ENCODE measurements at regions not wholly inside any gene's neighbourhood (a gene's known extent, or its start where the extent isn't known, plus 50 kb on each side); places are given as distances from the start of the nearest gene placed in this dataset.
"Not testable (repeated sequence)": the region's sequence is repeated elsewhere in the genome, so short reads cannot be mapped to it uniquely, and the experiment has no call there.

- no peak for DNase-seq
Observed at GRCh38 chr9:15032860-15033259, 122.6 kb upstream of the FREM1 start.

- DNase-seq, result no peak
Observed at GRCh38 chr9:15021146-15021545, 110.9 kb upstream of the FREM1 start.

DNA sequence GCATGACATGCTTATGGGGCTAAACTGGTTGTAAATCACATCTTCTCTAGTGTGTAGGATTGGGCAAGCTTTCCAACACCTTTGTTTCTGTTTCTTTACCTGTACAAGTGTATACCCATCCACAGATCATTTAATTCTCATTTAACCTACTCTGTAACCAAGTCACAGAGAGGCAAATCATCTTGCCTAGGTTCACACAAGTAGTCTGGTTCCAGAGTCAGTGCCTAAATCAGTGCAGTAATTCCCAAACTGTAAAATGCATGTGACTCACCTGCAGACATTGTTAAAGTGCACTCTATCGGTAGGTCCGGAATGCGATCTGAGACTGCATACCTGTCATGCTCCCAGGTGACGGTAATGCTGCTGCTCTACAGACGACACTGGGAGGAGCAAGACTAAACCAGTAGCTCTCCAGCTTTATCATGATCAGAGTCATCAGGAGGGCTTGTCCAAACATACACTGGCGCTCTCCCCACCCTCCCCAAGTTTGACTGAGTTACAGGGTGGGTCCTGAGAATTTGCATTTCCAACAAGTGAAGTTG lies 107.9 kb upstream of the FREM1 start:
- DNase-seq, result no peak

GRCh38 chr9:15010581-15010980 lies 100.4 kb upstream of the FREM1 start:
- no peak for DNase-seq

GRCh38 chr9:15007698-15008097 lies 97.5 kb upstream of the FREM1 start:
- DNase-seq, result no peak

DNA sequence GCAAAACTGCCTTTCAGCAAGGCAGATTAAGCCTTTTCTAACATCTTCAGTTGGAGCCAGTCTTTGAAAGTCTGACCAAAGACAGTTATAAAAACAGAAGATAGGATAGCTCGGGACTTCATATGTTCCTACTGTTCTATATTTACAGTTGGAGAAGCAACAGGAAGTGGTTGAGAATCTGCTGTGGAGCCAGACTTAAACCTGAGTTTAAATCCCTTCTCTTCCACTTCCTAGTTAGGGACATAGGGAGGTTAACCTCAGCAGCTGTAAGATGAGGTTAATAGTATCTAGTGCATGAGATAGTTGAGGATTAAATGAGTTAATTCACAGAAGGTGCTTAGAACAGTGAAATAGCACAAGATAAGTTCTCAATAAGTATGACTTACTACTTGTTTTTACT lies 84.5 kb upstream of the FREM1 start:
- DNase-seq, result no peak

GRCh38 chr9:14993901-14994554 lies 83.8 kb upstream of the FREM1 start:
- no peak for DNase-seq

- peak; percentile 99 for DNase-seq
Observed at GRCh38 chr9:14993061-14993800, 83.0 kb upstream of the FREM1 start.

GRCh38 chr9:14992516-14992915 lies 82.3 kb upstream of the FREM1 start:
- DNase-seq, result no peak

- DNase-seq, result no peak
Observed at GRCh38 chr9:14992081-14992480, 81.9 kb upstream of the FREM1 start.

GRCh38 chr9:14990647-14991046 lies 80.4 kb upstream of the FREM1 start:
- not testable (repeated sequence) for DNase-seq

DNA sequence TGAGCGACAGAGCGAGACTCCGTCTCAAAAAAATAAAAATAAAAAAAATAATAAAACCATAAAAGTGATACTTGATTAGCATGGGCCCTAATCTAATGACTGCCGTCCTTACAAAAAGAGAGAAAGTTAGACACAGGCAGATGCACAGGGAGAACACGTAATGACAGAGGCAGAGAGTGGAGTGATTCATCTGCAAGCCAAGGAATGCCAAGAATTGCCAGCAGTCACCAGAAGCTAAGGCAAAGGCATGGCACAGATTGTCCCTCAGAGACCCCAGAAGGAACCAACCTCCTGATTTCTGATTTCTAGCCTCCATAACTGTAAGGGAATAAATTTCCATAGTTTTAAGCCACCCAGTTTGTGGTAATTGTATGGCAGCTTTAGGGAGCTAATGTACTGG lies 79.6 kb upstream of the FREM1 start:
- no peak for DNase-seq

- not testable (repeated sequence) for DNase-seq
Observed at GRCh38 chr9:14989336-14989735, 79.1 kb upstream of the FREM1 start.

- no peak for DNase-seq
Observed at GRCh38 chr9:14987858-14988257, 77.6 kb upstream of the FREM1 start.

DNA sequence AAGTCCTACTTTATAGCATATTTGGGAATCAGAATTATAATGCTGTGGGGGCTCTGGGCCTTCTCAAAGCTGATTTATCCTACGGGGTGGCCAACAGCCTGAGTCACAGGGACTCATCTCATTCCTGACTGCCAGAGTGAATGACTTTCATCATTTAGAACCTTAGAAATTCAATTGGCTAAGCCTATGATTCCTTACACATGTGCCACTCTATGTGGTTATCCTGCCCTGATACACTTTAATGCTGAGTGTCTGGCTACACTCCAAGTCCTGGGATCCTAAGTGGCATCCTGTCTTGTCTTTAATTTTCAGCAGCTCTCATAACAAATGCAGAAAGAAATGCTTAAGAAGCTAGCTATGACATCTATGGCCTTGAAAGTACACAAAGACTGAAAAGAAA lies 75.2 kb upstream of the FREM1 start:
- DNase-seq, result no peak

DNA sequence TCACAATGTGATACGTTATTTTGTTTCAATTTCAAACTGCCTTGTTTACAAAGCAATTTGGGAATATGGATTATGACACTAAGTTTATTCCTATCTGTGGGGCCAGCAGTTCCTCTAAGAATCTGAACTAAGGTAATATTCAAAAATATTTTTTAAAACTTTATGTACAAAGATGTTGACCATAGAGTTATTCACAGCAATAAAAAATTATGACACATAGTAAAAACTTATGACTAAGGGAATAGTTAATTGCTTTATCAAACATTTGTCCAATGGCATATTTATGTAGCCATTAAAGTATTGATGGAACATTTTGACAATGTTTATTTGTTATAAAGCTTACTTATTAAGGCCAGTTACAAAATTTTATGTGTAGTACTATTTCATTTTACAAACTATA lies 73.4 kb upstream of the FREM1 start:
- DNase-seq, result no peak

DNA sequence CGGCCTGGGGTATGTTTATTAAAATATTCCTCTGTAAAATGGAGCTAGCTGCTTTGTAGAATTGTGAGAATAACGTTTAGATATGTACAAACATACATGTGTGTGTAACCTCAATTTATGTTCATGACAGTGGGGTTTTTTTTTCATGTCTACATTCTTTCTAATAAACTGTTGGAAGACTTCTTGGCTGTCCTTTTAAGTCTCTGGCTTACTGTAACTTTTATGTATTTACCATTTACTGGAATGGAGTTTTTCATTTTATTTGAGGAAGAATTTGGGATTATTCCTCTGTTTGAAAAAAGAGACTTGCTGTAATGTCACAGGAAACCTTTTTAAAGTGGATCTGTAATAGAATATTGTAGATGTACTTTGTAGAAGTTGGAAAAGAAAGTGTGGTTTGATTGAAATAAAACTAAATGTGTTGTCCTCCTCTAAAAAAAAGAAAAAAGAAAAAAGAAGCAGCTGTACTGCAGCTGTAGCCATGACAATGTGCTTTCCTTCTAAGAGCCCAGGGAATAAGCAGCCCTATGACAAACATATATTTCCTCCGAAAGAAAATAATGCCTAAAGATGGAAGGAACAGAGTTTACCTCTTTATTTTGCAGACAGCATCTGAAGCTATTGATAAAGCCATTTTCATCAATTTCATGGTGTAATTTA lies 71.2 kb upstream of the FREM1 start:
- DNase-seq, result no peak

DNA sequence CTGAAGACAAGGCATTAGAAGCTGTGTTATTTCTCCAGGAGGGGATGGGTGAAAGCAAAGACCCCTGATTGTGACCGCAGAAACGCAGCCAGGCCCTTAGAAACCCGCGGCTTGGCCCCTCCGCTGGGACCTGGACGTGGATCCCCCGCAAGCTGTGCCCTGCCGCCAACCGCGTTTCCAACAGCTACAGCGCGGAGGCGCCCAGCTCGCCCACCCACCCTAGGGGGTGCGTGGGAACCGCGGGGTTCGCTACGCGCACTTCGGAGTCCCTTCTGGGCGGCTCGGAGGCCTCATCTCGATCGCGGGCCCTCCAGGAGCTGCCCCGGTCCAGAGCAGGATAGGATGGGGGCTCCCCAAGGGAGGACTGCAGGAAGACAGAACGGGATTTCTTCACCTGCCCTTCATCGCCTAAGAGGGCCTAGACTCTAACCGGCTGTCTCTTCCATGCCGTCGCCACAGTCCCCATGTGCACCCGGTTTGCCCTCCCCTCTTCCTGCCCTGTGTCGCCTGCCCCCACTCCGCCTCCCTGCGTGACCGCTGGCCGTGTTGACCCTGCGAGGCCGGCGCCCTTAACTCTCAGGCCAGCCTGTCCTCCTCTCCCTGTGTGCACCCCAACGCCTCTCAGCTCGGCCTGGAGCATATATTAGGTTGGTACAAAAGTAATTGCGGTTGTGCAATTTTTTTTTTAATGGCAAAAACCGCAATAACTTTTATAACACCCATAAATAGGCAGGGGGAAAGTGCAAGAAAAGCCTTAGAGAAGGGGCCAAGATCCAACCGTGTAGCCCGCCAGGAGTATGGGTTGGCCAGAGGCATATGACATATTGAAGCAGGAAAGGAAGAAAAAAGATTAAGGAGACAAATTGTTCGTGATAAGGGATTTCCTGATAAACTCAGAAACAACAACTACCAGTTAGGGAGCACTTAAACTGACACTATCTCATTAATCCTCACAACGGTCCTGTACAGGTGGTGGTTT lies 68.1 kb upstream of the FREM1 start:
- DNase-seq, result no peak

GRCh38 chr9:14967450-14968321 lies 57.5 kb upstream of the FREM1 start:
- no peak for DNase-seq

GRCh38 chr9:14962193-14962882 lies 52.1 kb upstream of the FREM1 start:
- no peak for DNase-seq
